A549 (cell line): ENCODE measurements at regions not wholly inside any gene's neighbourhood (a gene's known extent, or its start where the extent isn't known, plus 50 kb on each side); places are given as distances from the start of the nearest gene placed in this dataset.

ENCODE experiments used
- MAFK ChIP-seq: fragments of 450-650 bp; IDR thresholded peaks from 2 replicates; pipeline ENCODE4 v1.6.1; 2014; ENCODE audit not compliant: partially characterized antibody
- NFE2L2 ChIP-seq: fragments of 150-350 bp; conservative IDR thresholded peaks from 2 replicates; pipeline ENCODE4 v1.6.1; 2014; ENCODE audit warnings: low read length
- RNF2 ChIP-seq: fragments of 200-600 bp; sonication (generic); IDR thresholded peaks from 2 replicates; pipeline ENCODE4 v1.6.1; 2016; ENCODE audit warnings: low read depth, mild to moderate bottlenecking, antibody characterized with exemption, moderate library complexity, borderline replicate concordance
- TF ChIP-seq, protein P1 (sequence below): fragments of >200 bp; sonication (Bioruptor Twin); formaldehyde crosslinking; IDR thresholded peaks from 3 replicates; pipeline ENCODE4 v1.5.1; 2016
- TF ChIP-seq, protein P2 (sequence below): IDR thresholded peaks from 2 replicates; pipeline ENCODE4 v1.6.1; 2012

DNA sequence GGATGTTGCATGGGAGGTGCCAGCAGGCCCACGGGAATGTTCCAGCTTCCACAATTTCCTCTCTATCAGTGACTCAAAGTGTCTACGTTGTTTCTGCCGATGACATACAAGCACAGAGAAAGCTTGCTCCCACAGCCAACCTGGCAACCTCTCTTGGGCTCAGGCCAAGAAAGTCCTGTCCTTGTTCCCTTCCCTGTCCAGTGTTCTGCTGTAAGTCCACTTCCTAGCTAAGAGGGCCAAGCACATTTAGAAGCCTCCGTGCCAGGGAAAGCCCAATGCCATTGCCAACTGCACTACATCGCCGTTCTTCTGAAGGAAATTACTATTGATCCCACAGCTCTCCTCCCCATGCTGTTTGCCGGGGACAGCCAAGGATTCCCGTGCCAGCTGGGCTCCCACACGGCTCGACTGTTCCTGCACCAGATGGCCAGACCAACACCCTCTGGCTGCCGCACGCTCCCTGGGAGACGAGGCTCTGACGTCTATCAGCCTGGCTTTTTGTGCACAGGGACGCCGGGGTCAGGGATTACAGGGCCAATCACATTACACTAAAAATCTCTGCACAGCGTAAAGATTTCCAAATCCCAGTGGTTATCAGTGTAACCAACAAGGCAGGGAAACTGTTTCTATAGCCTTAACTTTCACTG is 284.0 kb downstream of the BCOR start:
- TF ChIP-seq, protein P1, sequence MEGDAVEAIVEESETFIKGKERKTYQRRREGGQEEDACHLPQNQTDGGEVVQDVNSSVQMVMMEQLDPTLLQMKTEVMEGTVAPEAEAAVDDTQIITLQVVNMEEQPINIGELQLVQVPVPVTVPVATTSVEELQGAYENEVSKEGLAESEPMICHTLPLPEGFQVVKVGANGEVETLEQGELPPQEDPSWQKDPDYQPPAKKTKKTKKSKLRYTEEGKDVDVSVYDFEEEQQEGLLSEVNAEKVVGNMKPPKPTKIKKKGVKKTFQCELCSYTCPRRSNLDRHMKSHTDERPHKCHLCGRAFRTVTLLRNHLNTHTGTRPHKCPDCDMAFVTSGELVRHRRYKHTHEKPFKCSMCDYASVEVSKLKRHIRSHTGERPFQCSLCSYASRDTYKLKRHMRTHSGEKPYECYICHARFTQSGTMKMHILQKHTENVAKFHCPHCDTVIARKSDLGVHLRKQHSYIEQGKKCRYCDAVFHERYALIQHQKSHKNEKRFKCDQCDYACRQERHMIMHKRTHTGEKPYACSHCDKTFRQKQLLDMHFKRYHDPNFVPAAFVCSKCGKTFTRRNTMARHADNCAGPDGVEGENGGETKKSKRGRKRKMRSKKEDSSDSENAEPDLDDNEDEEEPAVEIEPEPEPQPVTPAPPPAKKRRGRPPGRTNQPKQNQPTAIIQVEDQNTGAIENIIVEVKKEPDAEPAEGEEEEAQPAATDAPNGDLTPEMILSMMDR, result no peak
- TF ChIP-seq RNF2, result no peak
- TF ChIP-seq NFE2L2, result no peak
- no peak for TF ChIP-seq MAFK
- TF ChIP-seq, protein P2, sequence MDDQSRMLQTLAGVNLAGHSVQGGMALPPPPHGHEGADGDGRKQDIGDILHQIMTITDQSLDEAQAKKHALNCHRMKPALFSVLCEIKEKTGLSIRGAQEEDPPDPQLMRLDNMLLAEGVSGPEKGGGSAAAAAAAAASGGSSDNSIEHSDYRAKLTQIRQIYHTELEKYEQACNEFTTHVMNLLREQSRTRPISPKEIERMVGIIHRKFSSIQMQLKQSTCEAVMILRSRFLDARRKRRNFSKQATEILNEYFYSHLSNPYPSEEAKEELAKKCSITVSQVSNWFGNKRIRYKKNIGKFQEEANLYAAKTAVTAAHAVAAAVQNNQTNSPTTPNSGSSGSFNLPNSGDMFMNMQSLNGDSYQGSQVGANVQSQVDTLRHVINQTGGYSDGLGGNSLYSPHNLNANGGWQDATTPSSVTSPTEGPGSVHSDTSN, result no peak
